ENCODE measurements at regions not wholly inside any gene's neighbourhood (a gene's known extent, or its start where the extent isn't known, plus 50 kb on each side); places are given as distances from the start of the nearest gene placed in this dataset.

GRCh38 chr11:80097146-80097545 is 656.3 kb upstream of the TENM4 start (continued):
- no peak for TF ChIP-seq MAX (IDR thresholded peaks at IDR 0.05)

- WGBS = 68% methylated on average over 3 of the region's 3 CpGs
- H3K27ac ChIP-seq (ENCODE audit: low read depth in 1 of 2, low read length in 2 of 2) = no peak overlapping the region
- TF ChIP-seq RXRA (IDR thresholded peaks at IDR 0.05) = no peak
- TF ChIP-seq EGR1 (IDR thresholded peaks at IDR 0.05; ENCODE audit: low read depth in 2 of 2) = no peak
- TF ChIP-seq FOXA1 (IDR thresholded peaks at IDR 0.05) = no peak
- no peak for TF ChIP-seq FOXA2 (IDR thresholded peaks at IDR 0.05)
- no peak for TF ChIP-seq JUND (IDR thresholded peaks at IDR 0.05)
- no peak for TF ChIP-seq ATF3 (IDR thresholded peaks at IDR 0.05)
- TF ChIP-seq TAF1 (conservative IDR thresholded peaks at IDR 0.05) = no peak
- TF ChIP-seq MAX (IDR thresholded peaks at IDR 0.05) = no peak
- no peak for TF ChIP-seq HNF4A (conservative IDR thresholded peaks at IDR 0.05)
- TF ChIP-seq GABPA (IDR thresholded peaks at IDR 0.05 in 1 of 2, conservative IDR thresholded peaks at IDR 0.05 in 1 of 2) = no peak
- no peak for TF ChIP-seq YY1 (IDR thresholded peaks at IDR 0.05)
- no peak for TF ChIP-seq NR2F2 (IDR thresholded peaks at IDR 0.05)
- no peak for TF ChIP-seq SP1 (IDR thresholded peaks at IDR 0.05)
- no peak for TF ChIP-seq RAD21 (IDR thresholded peaks at IDR 0.05)
- TF ChIP-seq HNF4G (IDR thresholded peaks at IDR 0.05) = no peak
- TF ChIP-seq REST (IDR thresholded peaks at IDR 0.05) = no peak
These were observed 655.9 kb upstream of the TENM4 start for GRCh38 chr11:80096736-80097135.

GRCh38 chr11:80086496-80087055 is 645.7 kb upstream of the TENM4 start:
- H3K27me3 ChIP-seq (ENCODE audit: control insufficient read depth in 4 of 4, insufficient read depth in 4 of 4, low read length in 3 of 4) = no peaks in the 10 kb centered on the region
- H3K27ac ChIP-seq (ENCODE audit: low read depth in 1 of 2, low read length in 2 of 2) = no peak overlapping the region
- no peak overlapping the region for H3K9ac ChIP-seq (ENCODE audit: low read depth in 1 of 2, low read length in 2 of 2)
- H3K4me3 ChIP-seq (ENCODE audit: low read depth in 1 of 3, low read length in 3 of 3) = no peak overlapping the region
- no peak for DNase-seq (ENCODE audit: low spot score)
- H3K36me3 ChIP-seq (ENCODE audit: control insufficient read depth in 4 of 4, insufficient read depth in 3 of 4, low read depth in 1 of 4, low read length in 3 of 4) = no peaks in the 10 kb centered on the region
- no peaks in the 10 kb centered on the region for H3K9me3 ChIP-seq (ENCODE audit: control insufficient read depth in 4 of 4, low read length in 3 of 4)
- 69% methylated on average over 1 of the region's 1 CpG for WGBS
- H3K4me1 ChIP-seq (ENCODE audit: control insufficient read depth in 4 of 4, insufficient read depth in 4 of 4, low read length in 3 of 4) = no peaks in the 10 kb centered on the region
- TF ChIP-seq RAD21 (IDR thresholded peaks at IDR 0.05) (no peak), RXRA (IDR thresholded peaks at IDR 0.05) (no peak), ZBTB33 (IDR thresholded peaks at IDR 0.05) (no peak), JUND (IDR thresholded peaks at IDR 0.05) (no peak), EGR1 (IDR thresholded peaks at IDR 0.05; ENCODE audit: low read depth in 2 of 2) (no peak), SP1 (IDR thresholded peaks at IDR 0.05) (no peak), HNF4G (IDR thresholded peaks at IDR 0.05) (no peak), GABPA (IDR thresholded peaks at IDR 0.05 in 1 of 2, conservative IDR thresholded peaks at IDR 0.05 in 1 of 2) (no peak), NR2F2 (IDR thresholded peaks at IDR 0.05) (no peak), TAF1 (conservative IDR thresholded peaks at IDR 0.05) (no peak), HNF4A (conservative IDR thresholded peaks at IDR 0.05) (no peak), YY1 (IDR thresholded peaks at IDR 0.05) (no peak), ATF3 (IDR thresholded peaks at IDR 0.05) (no peak), CTCF (IDR thresholded peaks at IDR 0.05; ENCODE audit: low read depth, low read length, missing input control) (no peak), FOXA2 (IDR thresholded peaks at IDR 0.05) (no peak), FOXA1 (IDR thresholded peaks at IDR 0.05) (no peak)

More at GRCh38 chr11:80096736-80097135, 655.9 kb upstream of the TENM4 start:
- no peak for DNase-seq (ENCODE audit: low spot score)
- Histone ChIP-seq H3K4me1 (ENCODE audit: control insufficient read depth in 4 of 4, insufficient read depth in 4 of 4, low read length in 3 of 4) (no peaks in the 10 kb centered on the region), H3K9ac (ENCODE audit: low read depth in 1 of 2, low read length in 2 of 2) (no peak overlapping the region), H3K36me3 (ENCODE audit: control insufficient read depth in 4 of 4, insufficient read depth in 3 of 4, low read depth in 1 of 4, low read length in 3 of 4) (no peaks in the 10 kb centered on the region), H3K9me3 (ENCODE audit: control insufficient read depth in 4 of 4, low read length in 3 of 4) (no peaks in the 10 kb centered on the region), H3K27me3 (ENCODE audit: control insufficient read depth in 4 of 4, insufficient read depth in 4 of 4, low read length in 3 of 4) (no peaks in the 10 kb centered on the region), H3K4me3 (ENCODE audit: low read depth in 1 of 3, low read length in 3 of 3) (no peak overlapping the region)

Data from liver (tissue), 8 donors.